ENCODE measurements at regions not wholly inside any gene's neighbourhood (a gene's known extent, or its start where the extent isn't known, plus 50 kb on each side); places are given as distances from the start of the nearest gene placed in this dataset.

DNA sequence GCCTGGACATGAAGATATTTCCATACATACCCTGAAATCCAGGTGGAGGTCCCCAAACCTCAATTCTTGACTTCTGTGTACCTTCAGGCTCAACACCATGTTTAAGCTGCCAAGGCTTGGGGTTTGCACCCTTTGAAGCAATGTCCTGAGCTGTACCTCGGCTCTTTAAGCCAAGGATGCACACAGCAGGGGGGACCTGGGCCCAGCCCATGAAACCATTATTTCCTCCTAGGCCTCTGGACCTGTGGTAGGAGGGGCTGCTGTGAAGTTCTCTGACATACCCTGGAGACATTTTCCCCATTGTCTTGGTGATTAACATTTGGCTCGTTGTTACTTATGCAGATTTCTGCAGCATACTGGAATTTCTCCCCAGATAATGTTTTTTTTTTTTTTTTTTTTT, 184.3 kb upstream of the RGS18 start:
- no peak for TF ChIP-seq CTCF (IDR thresholded peaks at IDR 0.05; ENCODE audit: borderline replicate concordance, extremely low read depth, low read length, poor library complexity, severe bottlenecking)
- no peak for TF ChIP-seq EZH2 (IDR thresholded peaks at IDR 0.05; ENCODE audit: borderline replicate concordance, low read depth, low read length, severe bottlenecking)
